Trophoblast cell (in vitro differentiated cells and primary cell): ENCODE measurements at regions not wholly inside any gene's neighbourhood (a gene's known extent, or its start where the extent isn't known, plus 50 kb on each side); places are given as distances from the start of the nearest gene placed in this dataset.
A peak's percentile ranks its signal among the peaks of the same experiment; 100 is the strongest.

Experiments
- DNase-seq, 2 donors: peaks; one replicate each; pipeline ENCODE4 v3.0.0-alpha.2; 2016
- H2AFZ ChIP-seq: 2 replicates; pipeline ENCODE4 v1.6.1; 2013; ENCODE audit warnings: low read length, moderate library complexity, mild to moderate bottlenecking; ENCODE audit not compliant: insufficient read depth, poor library complexity
- H2AK5ac ChIP-seq: 2 replicates; pipeline ENCODE4 v1.6.1; 2013; ENCODE audit warnings: mild to moderate bottlenecking, low read length
- H2BK120ac ChIP-seq: 2 replicates; pipeline ENCODE4 v1.6.1; 2013; ENCODE audit warnings: low read length, mild to moderate bottlenecking, moderate library complexity; ENCODE audit not compliant: insufficient read depth, poor library complexity
- H2BK12ac ChIP-seq: 2 replicates; pipeline ENCODE4 v1.6.1; 2013; ENCODE audit warnings: mild to moderate bottlenecking, low read length, moderate library complexity
- H2BK5ac ChIP-seq: 2 replicates; pipeline ENCODE4 v1.6.1; 2013; ENCODE audit warnings: low read length, low read depth, moderate library complexity, mild to moderate bottlenecking; ENCODE audit not compliant: poor library complexity
- H3K14ac ChIP-seq: 2 replicates; pipeline ENCODE4 v1.6.1; 2013; ENCODE audit warnings: mild to moderate bottlenecking, low read length
- H3K18ac ChIP-seq: 2 replicates; pipeline ENCODE4 v1.6.1; 2013; ENCODE audit warnings: mild to moderate bottlenecking, low read length
- H3K23ac ChIP-seq: 2 replicates; pipeline ENCODE4 v1.6.1; 2013; ENCODE audit warnings: low read length
- H3K27ac ChIP-seq: 2 replicates; pipeline ENCODE4 v1.5.1; 2013; ENCODE audit warnings: low read depth, mild to moderate bottlenecking, inconsistent platforms, low read length, moderate library complexity
- H3K27me3 ChIP-seq: 2 replicates; pipeline ENCODE4 v1.6.1; 2013; ENCODE audit warnings: inconsistent platforms, mild to moderate bottlenecking, low read length, moderate library complexity; ENCODE audit not compliant: insufficient read depth
- H3K36me3 ChIP-seq, 2 experiments: 1 replicate in 1 of 2; 2 replicates in 1 of 2; pipeline ENCODE4 v1.6.1; 2013; ENCODE audit warnings: low read length in 2 of 2, mild to moderate bottlenecking in 2 of 2, moderate library complexity in 1 of 2; ENCODE audit not compliant: insufficient read depth in 2 of 2, control insufficient read depth in 1 of 2
- H3K4ac ChIP-seq: 2 replicates; pipeline ENCODE4 v1.6.1; 2013; ENCODE audit warnings: low read depth, mild to moderate bottlenecking, low read length, moderate library complexity
- H3K4me1 ChIP-seq, 2 experiments: 1 replicate in 1 of 2; 2 replicates in 1 of 2; pipeline ENCODE4 v1.6.1; 2013; ENCODE audit warnings: low read length in 2 of 2, mild to moderate bottlenecking in 2 of 2, moderate library complexity in 1 of 2; ENCODE audit not compliant: insufficient read depth in 2 of 2, control insufficient read depth in 1 of 2
- H3K4me2 ChIP-seq: 2 replicates; pipeline ENCODE4 v1.6.1; 2013; ENCODE audit warnings: inconsistent platforms, mild to moderate bottlenecking, low read length, moderate library complexity
- H3K4me3 ChIP-seq: 2 replicates; pipeline ENCODE4 v1.5.1; 2013; ENCODE audit warnings: mild to moderate bottlenecking, low read depth, low read length, inconsistent platforms
- H3K79me1 ChIP-seq: one replicate; pipeline ENCODE4 v1.6.1; 2013; ENCODE audit warnings: low read length
- H3K79me2 ChIP-seq: 2 replicates; pipeline ENCODE4 v1.6.1; 2013; ENCODE audit warnings: low read length, mild to moderate bottlenecking; ENCODE audit not compliant: control insufficient read depth, insufficient read depth, poor library complexity
- H3K9ac ChIP-seq: 2 replicates; pipeline ENCODE4 v1.6.1; 2013; ENCODE audit warnings: mild to moderate bottlenecking, low read length
- H3K9me3 ChIP-seq: 2 replicates; pipeline ENCODE4 v1.6.1; 2013; ENCODE audit warnings: low read depth, mild to moderate bottlenecking, control low read depth, inconsistent platforms, low read length; ENCODE audit not compliant: insufficient read depth
- H4K12ac ChIP-seq: 2 replicates; pipeline ENCODE4 v1.6.1; 2013; ENCODE audit warnings: low read depth, mild to moderate bottlenecking, low read length, moderate library complexity
- H4K8ac ChIP-seq: 2 replicates; pipeline ENCODE4 v1.6.1; 2013; ENCODE audit warnings: low read depth, mild to moderate bottlenecking, low read length, moderate library complexity
- H4K91ac ChIP-seq: one replicate; pipeline ENCODE4 v1.6.1; 2013; ENCODE audit warnings: low read depth, mild to moderate bottlenecking, low read length, moderate library complexity
- WGBS: extraction: QIAGEN DNeasy Blood & Tissue Kit; methylation state at CpG from one replicate; pipeline ENCODE4 v1.1.7; 2013; ENCODE audit warnings: missing lambda C conversion rate; ENCODE audit not compliant: insufficient read length, insufficient coverage; ENCODE audit errors: extremely low coverage; 5-methylcytosine and 5-hydroxymethylcytosine counted together

DNA sequence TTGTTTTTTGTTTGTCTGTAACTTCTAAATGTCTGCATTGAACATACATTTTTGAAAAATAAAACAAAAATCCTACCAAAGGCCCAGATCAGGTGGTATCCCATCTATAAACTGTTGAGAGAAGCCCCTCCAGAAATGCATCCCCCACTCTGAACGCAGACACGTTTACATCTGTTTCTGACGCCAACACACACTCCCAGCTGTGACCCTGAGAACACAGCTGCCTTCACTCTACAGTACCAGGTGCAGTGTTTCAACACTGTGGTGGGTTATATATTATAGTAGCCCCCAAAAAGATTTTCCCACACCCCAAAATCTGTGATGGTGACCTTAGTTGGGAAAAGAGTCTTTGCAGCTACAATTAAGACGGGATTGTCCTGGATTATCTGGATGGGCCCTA, 199.1 kb upstream of the JARID2 start:
- Histone ChIP-seq H4K12ac (no peak overlapping the region), H3K79me2 (no peaks in the 10 kb centered on the region), H3K4me2 (no peak overlapping the region), H3K9ac (no peak overlapping the region), H3K36me3 (no peaks in the 10 kb centered on the region), H4K91ac (no peak overlapping the region), H4K8ac (no peak overlapping the region), H2BK120ac (no peak overlapping the region), H3K27ac (no peak overlapping the region), H3K18ac (no peak overlapping the region), H3K9me3 (no peaks in the 10 kb centered on the region), H3K4ac (no peak overlapping the region), H2AFZ (no peak overlapping the region), H3K27me3 (no peaks in the 10 kb centered on the region), H3K4me1 (peaks cover 4% of the 10 kb centered on the region in 2 experiments), H3K14ac (no peak overlapping the region), H2AK5ac (no peak overlapping the region), H2BK5ac (no peak overlapping the region), H2BK12ac (no peak overlapping the region), H3K79me1 (no peaks in the 10 kb centered on the region), H3K4me3 (no peak overlapping the region), H3K23ac (no peak overlapping the region)
- WGBS = no CpG with 5 or more reads among the region's 4 CpGs
- no peak for DNase-seq

DNA sequence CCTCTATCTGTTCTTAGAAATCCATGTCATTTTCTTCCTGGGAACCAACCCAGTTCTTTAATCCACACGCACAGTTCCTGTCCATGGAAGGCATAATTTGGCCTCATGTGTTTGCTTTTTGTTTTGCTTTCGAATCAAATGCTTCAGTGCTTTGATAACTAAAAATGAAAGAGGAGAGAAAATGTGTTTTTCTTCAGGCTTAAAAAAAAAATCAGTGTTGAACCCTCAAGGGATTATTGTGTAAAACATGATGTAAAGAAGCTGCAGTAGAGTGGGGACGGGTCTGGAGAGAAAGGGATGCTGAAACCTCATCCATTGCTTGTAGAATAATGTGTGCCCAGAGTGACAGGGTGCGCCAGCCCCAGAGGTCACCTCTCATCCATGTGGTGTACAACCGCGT, 197.5 kb upstream of the JARID2 start:
- Histone ChIP-seq H3K14ac (no peak overlapping the region), H3K4me1 (peaks cover 4% of the 10 kb centered on the region in 2 experiments), H3K9me3 (no peaks in the 10 kb centered on the region), H3K18ac (no peak overlapping the region), H3K4me3 (no peak overlapping the region), H4K12ac (no peak overlapping the region), H3K23ac (no peak overlapping the region), H3K36me3 (no peaks in the 10 kb centered on the region), H3K27me3 (no peaks in the 10 kb centered on the region), H4K8ac (no peak overlapping the region), H2BK5ac (no peak overlapping the region), H2BK12ac (no peak overlapping the region), H2AFZ (no peak overlapping the region), H3K4me2 (no peak overlapping the region), H3K4ac (no peak overlapping the region), H2BK120ac (no peak overlapping the region), H3K79me2 (no peaks in the 10 kb centered on the region), H3K79me1 (no peaks in the 10 kb centered on the region), H3K27ac (no peak overlapping the region), H3K9ac (no peak overlapping the region), H4K91ac (no peak overlapping the region), H2AK5ac (no peak overlapping the region)
- DNase-seq = no peak
- no CpG with 5 or more reads among the region's 6 CpGs for WGBS

DNA sequence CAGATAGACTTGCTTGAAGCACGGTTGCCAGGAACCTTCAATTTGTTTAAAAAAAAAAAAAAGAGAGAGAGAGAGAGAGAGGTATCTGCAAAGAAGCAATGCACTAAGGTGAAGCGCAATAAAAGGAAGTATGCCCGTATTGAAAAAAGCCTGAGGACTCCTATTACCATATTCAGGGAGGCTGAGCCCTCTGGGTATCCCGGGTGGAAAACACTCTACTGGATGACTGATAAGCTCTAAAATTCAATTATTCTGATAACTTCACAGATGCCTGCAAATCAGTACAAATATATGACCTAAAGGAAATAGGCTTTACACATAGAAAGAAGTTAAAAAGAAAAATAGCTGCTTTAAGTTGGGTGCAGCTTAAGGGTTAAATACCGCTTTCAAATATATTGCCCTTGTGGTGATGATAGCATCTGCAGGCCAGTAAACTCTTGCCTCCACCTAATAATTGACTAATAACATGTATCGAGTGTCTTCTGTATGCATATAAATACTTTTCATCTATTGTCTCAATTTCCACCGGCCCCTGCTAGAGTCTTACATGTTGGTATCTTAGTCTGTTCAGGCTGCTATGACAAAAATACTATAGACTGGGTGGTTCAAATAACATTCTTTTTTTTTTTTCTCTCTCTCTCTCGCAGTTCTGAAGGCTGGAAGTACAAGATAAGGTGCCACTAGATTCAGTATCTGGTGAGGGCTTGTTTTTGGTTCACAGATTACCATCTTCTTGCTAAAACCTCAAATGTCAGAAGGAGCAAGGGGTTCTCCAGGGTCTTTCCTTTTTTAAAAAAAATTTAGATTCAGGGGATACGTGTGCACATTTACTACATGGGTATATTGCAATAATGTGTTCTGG, 187.4 kb upstream of the JARID2 start:
- Histone ChIP-seq H3K4me1 (no peaks in the 10 kb centered on the region), H3K4me3 (no peak overlapping the region), H2AFZ (no peak overlapping the region), H3K36me3 (no peaks in the 10 kb centered on the region), H4K91ac (no peak overlapping the region), H3K4me2 (no peak overlapping the region), H4K8ac (no peak overlapping the region), H3K9me3 (no peaks in the 10 kb centered on the region), H2BK5ac (no peak overlapping the region), H2AK5ac (no peak overlapping the region), H3K18ac (no peak overlapping the region), H3K27ac (no peak overlapping the region), H3K14ac (no peak overlapping the region), H2BK12ac (no peak overlapping the region), H3K79me1 (no peaks in the 10 kb centered on the region), H4K12ac (no peak overlapping the region), H3K23ac (no peak overlapping the region), H3K79me2 (no peaks in the 10 kb centered on the region), H3K9ac (no peak overlapping the region), H2BK120ac (no peak overlapping the region), H3K27me3 (no peaks in the 10 kb centered on the region), H3K4ac (no peak overlapping the region)
- DNase-seq = peak; percentile 65 to 89
- no CpG with 5 or more reads among the region's 9 CpGs for WGBS

DNA sequence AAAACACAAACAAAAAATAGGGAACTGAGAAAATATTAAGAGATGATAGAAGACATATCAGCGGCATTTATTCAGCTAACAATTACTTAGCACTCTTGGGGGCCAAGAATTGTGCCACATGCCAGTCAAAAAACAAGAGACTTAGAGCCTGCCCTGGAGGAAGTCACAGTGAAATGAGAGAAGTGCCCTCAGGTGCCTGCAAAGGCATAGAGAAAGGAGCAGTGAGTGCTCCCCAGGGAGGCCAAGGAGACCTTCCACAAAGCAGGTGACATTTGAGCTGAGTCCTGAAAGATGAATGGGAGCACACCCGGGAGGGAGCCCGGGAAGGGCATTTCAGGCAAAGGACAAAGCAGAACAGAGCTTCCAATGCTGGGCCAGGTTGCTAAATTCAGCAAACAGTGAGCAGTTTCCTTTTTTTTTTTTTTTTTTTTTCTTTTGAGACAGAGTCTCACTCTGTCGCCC, 184.7 kb upstream of the JARID2 start:
- no peak overlapping the region for H2BK12ac ChIP-seq
- H2BK5ac ChIP-seq = no peak overlapping the region
- no peak overlapping the region for H3K14ac ChIP-seq
- H3K36me3 ChIP-seq = no peaks in the 10 kb centered on the region
- no CpG with 5 or more reads among the region's 4 CpGs for WGBS
- no peak overlapping the region for H3K27ac ChIP-seq
- H3K27me3 ChIP-seq = no peaks in the 10 kb centered on the region
- H4K91ac ChIP-seq = no peak overlapping the region
- H3K9ac ChIP-seq = peak overlapping the region; percentile 16
- no peaks in the 10 kb centered on the region for H3K79me2 ChIP-seq
- H2AFZ ChIP-seq = no peak overlapping the region
- H3K4me1 ChIP-seq = peaks cover 0 to 2% of the 10 kb centered on the region in 2 experiments
- no peaks in the 10 kb centered on the region for H3K9me3 ChIP-seq
- no peak overlapping the region for H3K18ac ChIP-seq
- no peak overlapping the region for H3K4me2 ChIP-seq
- no peaks in the 10 kb centered on the region for H3K79me1 ChIP-seq
- no peak overlapping the region for H3K23ac ChIP-seq
- H4K12ac ChIP-seq = no peak overlapping the region
- H2AK5ac ChIP-seq = no peak overlapping the region
- H4K8ac ChIP-seq = no peak overlapping the region
- no peak overlapping the region for H3K4me3 ChIP-seq
- H3K4ac ChIP-seq = no peak overlapping the region
- H2BK120ac ChIP-seq = no peak overlapping the region
- no peak for DNase-seq
